Suprapubic skin (tissue), 4 donors: ENCODE measurements at regions not wholly inside any gene's neighbourhood (a gene's known extent, or its start where the extent isn't known, plus 50 kb on each side); places are given as distances from the start of the nearest gene placed in this dataset.

Experiments
- EP300 ChIP-seq: sonication (generic); formaldehyde crosslinking; IDR thresholded peaks from one replicate; pipeline ENCODE4 v1.6.1; 2017; ENCODE audit warnings: antibody characterized with exemption
- POLR2A ChIP-seq, 2 donors: fragments of 450-650 bp; IDR thresholded peaks; one replicate each; pipeline ENCODE4 v1.6.1; 2017; ENCODE audit warnings: antibody characterized with exemption in 2 of 2, mild to moderate bottlenecking in 2 of 2, moderate library complexity in 2 of 2
- POLR2AphosphoS5 ChIP-seq, 3 donors: sonication (generic); formaldehyde crosslinking; IDR thresholded peaks; one replicate each; pipeline ENCODE4 v1.6.1; 2017; ENCODE audit warnings: antibody characterized with exemption in 3 of 3
- TF ChIP-seq, protein P1 (sequence below), 2 donors: fragments of 200-600 bp in 1 of 2; fragments of 450-650 bp in 1 of 2; sonication (generic) in 1 of 2; IDR thresholded peaks; one replicate each; pipeline ENCODE4 v1.5.1; 2016 to 2019; ENCODE audit warnings: antibody characterized with exemption in 2 of 2, mild to moderate bottlenecking in 1 of 2, moderate library complexity in 1 of 2

- no peak for TF ChIP-seq EP300
- TF ChIP-seq, protein P1, sequence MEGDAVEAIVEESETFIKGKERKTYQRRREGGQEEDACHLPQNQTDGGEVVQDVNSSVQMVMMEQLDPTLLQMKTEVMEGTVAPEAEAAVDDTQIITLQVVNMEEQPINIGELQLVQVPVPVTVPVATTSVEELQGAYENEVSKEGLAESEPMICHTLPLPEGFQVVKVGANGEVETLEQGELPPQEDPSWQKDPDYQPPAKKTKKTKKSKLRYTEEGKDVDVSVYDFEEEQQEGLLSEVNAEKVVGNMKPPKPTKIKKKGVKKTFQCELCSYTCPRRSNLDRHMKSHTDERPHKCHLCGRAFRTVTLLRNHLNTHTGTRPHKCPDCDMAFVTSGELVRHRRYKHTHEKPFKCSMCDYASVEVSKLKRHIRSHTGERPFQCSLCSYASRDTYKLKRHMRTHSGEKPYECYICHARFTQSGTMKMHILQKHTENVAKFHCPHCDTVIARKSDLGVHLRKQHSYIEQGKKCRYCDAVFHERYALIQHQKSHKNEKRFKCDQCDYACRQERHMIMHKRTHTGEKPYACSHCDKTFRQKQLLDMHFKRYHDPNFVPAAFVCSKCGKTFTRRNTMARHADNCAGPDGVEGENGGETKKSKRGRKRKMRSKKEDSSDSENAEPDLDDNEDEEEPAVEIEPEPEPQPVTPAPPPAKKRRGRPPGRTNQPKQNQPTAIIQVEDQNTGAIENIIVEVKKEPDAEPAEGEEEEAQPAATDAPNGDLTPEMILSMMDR (IDR thresholded peaks at IDR 0.05) = no peak
- no peak for TF ChIP-seq POLR2AphosphoS5 (IDR thresholded peaks at IDR 0.05)
- no peak for TF ChIP-seq POLR2A (IDR thresholded peaks at IDR 0.05)
Measured at GRCh38 chr18:64663086-64663485, 514.2 kb upstream of the LINC00305 start.
